ENCODE measurements at regions not wholly inside any gene's neighbourhood (a gene's known extent, or its start where the extent isn't known, plus 50 kb on each side); places are given as distances from the start of the nearest gene placed in this dataset.
"Not testable (repeated sequence)": the region's sequence is repeated elsewhere in the genome, so short reads cannot be mapped to it uniquely, and the experiment has no call there.

DNA sequence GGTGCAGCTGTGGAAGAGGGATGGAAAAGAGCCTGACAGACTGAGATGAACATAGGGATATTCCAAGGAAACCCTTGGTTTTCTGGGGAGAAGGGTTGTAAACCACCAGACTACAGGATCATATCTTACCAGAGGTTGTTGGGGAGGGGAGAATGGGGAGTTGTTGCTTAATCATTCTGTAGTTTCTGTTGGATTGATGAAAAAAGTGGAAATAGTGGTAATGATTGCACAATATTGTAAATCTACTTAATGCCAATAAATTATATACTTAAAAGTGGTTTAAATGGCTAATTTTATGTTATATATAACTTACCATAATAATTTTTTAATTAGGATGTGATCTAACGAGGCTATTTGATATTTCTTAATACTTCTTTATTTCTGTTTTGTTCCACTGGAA is 800.9 kb downstream of the BCL11A start:
- intact Hi-C loops (cut with micrococcal nuclease): no loop called here
- no peak for ATAC-seq
- DNase-seq: no peak

DNA sequence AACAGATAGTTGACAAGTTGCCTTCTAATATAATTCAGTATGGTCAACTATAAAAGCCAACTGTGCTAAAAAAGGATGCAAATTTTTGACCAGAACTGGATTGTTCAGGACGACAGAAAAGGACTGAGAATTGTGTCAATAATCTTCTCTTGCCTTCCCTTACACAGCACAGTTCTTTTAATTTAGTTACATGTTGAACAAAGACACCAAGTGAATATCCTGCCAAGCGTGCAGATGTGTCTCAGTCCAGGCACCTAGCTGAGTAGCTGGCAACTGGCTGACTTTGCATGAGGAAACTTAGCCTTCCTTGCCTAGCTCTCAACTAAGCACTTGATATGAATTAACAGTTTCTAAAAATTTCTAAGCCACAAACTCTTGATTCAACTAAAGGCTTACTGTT is 801.4 kb downstream of the BCL11A start:
- intact Hi-C loops (cut with micrococcal nuclease): no loop called here
- DNase-seq (no peak), ATAC-seq (no peak)

DNA sequence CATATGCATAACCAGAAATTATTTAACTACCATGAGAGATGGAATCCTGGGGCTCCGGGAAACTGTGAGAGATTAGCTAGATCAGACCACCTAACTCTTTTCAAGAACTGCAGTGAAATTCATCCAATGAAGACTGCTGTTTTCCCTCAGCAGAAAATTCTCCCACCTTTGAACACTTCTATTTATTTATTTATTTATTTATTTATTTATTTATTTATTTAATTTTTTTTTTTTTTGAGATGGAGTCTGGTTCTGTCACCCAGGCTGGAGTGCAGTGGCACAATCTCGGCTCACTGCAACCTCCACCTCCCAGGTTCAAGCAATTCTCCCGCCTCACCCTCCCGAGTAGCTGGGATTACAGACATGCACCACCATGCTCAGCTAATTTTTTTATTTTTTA is 802.2 kb downstream of the BCL11A start:
- intact Hi-C loops (cut with micrococcal nuclease); ATAC-seq; DNase-seq: not testable (repeated sequence)

DNA sequence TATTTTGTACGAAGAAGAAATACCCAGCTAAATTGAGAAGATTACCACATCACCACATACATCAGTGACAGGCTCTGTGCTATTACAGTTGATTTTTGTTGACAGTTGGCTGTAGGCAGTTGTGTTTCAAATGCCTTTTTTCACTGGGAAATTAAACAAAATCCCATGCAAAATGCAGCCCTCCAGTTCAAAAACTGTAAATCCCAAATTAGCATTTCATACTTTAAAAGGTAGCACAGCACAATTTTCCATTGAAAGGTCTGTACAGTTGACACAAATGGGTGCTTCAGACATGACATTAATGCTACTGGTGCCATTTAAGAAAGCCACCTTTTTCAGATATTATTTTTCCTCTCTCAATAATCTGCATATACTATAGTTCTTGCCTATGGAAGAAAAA is 807.2 kb downstream of the BCL11A start:
- ATAC-seq (no peak), DNase-seq (no peak)
- intact Hi-C loops (cut with micrococcal nuclease): no loop called here

DNA sequence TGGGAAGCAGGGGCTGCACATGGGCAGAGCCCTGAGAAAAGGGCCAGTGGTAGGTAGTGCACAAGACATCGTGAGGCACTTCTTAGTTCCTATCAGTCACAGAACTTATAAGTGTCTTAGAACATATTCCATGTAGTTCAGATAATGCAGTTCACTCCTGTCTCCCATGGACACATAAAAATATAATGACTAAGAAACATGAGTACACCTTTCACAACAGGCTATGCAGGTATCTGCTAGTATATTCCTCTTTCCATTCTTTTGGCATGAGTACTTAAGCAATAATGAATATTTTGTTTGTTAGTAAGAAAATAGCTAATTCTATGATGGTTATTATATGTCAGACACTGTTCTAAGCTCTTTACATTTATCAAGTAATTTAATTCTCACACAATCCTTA is 808.4 kb downstream of the BCL11A start:
- DNase-seq: no peak
- intact Hi-C loops (cut with micrococcal nuclease): no loop called here
- no peak for ATAC-seq

DNA sequence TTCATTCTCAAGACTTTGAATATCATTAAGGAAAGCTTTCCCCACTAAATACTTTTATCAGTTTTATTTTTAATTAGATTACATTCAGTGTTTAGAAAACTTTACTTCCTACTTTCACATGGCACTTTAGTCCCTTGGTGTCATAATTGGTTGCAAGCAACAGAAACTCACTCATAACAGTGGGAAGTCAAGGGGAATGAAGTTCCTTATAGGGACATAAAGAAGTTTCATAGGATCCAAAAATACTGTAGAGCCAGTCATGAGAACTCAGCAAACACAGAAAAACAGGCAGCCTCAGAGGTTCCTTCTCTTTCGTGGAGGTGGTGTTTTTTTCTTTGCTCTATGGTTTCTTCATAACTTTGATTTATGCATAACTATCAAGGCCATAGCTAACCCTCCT is 809.0 kb downstream of the BCL11A start:
- no peak for DNase-seq
- no peak for ATAC-seq
- intact Hi-C loops (cut with micrococcal nuclease): no loop called here

DNA sequence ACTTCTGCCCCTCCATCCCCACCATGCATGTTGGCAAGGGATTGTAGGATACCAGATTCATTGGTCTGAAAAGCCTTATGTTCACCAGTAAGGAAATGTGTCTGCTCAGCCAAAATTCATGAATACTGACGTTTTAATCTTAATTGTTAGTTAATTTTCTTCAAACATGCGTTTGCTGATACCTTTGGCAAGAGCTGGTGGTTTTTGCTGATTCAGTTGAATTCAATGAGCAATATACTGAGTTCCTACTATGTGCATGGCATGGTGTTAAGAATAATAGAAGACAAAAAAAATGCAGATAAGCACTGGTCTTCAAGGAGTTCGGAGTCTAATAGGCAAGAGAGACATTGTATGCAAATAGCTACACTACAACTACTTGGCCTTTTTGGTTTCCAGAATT is 811.6 kb downstream of the BCL11A start:
- intact Hi-C loops (cut with micrococcal nuclease): no loop called here
- no peak for ATAC-seq
- DNase-seq: no peak

DNA sequence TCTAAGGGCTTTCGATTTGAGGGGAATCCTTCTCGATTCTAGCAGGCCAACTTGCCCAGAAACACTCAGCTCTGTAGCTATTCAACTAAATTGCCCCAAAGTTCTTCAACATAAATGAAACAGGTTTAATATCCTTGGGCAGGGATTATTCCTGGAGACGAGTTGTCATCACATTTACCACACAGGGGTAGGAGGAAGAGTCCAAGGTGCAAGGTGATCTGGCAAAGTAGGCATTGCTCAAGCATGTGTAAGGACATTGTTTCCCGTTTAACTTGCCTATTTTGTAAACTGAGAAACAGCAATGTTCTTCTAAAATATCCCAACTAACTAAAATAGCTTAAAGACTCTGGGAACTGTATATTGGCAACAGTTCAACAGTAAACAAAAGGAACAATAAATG is 814.3 kb downstream of the BCL11A start:
- intact Hi-C loops (cut with micrococcal nuclease): no loop called here
- ATAC-seq (no peak), DNase-seq (no peak)

DNA sequence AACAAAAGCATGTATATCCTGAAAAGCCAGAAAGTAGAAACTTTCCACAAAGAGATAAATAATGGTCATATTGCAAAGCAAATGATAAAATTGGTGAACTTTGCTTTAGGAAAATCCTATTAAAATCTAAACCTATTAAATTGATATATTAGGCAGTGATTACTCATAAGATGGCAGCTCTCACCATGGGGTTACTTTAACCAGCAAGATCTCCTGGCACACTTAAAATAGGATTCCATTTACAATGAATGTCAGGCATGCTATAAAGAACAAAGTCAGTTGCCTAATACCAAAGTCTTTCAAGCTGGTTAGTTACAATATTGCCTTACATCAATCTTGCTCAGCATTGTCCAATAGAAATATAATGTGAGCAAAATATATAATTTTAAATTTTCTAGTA is 816.2 kb downstream of the BCL11A start:
- DNase-seq: no peak
- intact Hi-C loops (cut with micrococcal nuclease): no loop called here
- ATAC-seq: no peak

DNA sequence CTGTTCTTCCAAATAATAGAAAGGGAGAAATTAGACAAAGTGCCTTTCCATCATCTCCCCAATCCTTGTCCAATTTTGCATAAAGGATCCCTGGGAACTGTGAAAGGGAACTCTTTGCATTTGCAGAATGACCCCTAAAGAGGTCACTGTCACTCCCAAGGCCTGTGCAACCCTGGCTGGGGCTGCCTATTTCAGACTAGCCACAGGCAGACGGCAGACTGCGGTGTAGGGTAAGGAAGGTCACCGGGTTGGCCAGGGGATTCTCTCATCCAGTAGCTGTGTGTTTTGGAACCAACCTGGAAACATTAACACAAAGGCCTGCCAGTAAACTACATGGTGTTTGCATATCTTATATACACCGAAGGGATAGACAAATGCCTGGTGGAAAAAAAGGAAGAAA is 818.7 kb downstream of the BCL11A start:
- intact Hi-C loops (cut with micrococcal nuclease): no loop called here
- ATAC-seq: peak; percentile 92
- DNase-seq: peak; percentile 34

DNA sequence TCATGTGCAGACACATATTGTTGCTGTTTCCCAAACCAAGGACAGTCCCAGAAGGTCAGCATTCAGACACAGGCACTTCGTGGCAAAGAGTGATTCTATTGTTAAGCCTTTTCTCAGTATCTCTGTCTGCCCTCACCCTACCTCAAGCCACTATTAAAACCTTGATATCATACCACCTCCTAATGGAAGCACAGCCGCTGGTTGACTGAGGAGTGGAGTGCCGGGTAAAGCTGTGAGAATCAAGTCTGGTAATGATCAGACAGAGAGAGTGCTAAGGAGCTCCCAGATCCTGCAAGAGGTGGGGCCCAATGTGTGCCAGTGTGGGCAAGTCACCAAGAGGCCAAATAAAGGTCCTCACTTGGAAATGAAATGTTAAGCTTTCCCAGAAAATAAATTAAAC is 819.5 kb downstream of the BCL11A start:
- peak; percentile 69 for ATAC-seq

DNA sequence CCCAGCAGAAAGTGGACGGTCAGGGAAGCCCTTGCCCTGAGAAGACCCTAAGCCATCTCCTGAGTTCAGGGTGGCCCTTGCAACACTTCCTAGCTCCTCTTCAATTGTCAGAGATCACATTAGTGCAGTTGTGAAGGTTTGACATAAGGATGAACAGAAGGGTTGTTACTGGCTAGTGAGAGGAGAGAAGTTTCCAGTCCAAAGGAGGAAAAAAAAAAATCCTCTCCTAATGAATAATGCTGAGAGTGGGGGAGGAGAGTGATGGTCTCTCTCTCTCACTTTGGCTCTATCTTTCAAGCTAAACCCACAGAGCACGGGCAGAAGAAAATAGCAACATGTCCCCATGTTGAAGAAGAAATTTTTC is 819.9 kb downstream of the BCL11A start:
- no peak for ATAC-seq
- DNase-seq: no peak
- intact Hi-C loops (cut with micrococcal nuclease): no loop called here

More for the DNA sequence above, 819.5 kb downstream of the BCL11A start:
- intact Hi-C loops (cut with micrococcal nuclease): no loop called here
- DNase-seq: no peak

DNA sequence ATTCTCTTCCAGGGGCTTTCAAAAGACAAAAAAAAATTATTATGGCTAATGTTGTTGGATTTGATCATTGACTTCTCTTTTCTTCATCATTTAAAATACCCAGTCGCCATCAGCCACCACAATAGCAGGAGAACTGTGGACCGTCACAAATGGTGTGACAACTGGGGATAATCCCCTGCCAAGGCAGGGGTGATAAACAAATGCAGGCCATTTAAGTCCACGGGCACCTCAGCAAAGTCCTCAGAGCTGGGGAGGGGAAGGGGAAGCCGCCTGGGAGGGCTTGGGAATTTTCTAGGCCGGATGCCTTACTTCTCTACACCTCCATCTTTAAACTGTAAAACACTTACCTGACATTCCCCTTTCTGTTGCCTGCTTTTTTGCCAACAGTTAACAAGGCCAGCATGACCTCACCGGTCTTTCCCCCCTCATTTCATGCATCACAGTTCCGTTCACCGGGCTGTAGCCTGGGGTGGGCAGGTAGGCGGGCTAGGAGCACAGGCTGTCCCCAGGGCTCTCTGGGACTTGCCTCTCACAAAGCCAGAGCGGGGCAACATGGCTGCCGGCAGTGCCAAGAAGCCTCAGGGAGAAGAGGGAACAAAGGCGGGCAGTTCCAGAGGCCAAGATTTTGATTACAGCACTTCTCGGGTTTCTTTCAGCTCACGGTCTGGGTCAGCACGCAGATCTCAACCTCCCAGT is 820.4 kb downstream of the BCL11A start:
- ATAC-seq (no peak), DNase-seq (peak; percentile 28)
- intact Hi-C loops (cut with micrococcal nuclease): no loop called here

DNA sequence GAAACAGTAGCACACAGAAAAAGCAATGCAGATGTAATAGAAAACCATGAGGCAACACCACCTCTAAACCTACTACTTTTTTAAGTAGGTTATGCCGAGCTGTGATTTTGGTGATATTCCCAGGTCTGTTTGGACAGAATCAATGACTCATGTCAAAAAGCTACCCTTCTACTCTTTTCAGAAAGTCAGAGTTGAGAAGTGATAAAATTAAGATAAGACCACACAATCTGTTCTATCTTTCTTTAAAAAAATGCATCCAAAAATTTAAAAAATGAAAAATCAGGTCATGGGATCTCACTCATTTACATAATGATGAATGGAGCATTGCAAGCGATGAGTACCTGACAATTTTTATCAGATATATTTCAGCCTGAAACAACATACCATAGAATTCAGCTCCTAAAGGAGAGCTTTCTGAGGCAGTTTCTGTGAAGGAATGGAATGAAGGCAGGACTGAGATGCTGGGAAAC is 826.3 kb downstream of the BCL11A start:
- DNase-seq: no peak
- no peak for ATAC-seq
- intact Hi-C loops (cut with micrococcal nuclease): no loop called here

DNA sequence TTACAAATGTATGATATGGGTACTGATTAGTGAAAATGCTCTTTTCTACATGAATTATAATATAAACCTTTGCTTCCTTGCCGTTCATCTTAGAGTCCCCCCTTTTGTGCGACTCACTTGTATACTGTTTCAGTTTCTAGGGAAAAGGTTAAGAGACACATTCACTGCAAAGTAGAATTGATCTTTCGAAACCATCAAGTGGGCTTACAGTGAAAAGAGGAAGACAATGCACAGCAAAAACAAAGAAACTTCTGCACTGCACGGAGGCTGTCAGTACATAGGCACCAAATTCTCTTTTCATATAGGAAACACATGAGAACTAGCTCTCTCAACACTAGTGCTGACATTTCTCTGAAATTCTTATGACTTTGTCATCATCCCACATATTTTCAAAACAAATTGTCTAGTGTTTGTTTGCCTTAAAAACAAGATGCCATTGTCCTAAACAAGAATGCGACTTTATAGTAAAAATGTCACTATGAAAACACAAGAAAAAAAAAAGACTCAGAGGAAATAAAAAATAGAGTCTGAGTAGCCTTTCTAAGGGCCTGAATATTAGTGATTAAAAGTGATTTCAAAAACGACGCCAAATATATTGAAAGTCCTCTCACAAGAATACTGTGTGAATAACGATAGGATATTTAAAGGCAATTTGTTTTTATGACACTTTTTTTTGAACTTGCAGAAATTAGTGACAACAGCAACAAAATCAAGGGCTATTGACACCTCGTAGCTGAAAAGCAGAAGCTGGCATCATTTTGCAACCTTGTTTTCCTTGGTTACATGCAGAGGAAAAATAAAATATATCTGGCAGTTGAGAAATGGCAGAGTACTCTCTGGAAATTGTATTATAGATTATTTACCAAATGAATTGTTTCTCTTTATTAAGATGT is 827.0 kb downstream of the BCL11A start:
- intact Hi-C loops (cut with micrococcal nuclease): no loop called here
- DNase-seq (no peak), ATAC-seq (no peak)

DNA sequence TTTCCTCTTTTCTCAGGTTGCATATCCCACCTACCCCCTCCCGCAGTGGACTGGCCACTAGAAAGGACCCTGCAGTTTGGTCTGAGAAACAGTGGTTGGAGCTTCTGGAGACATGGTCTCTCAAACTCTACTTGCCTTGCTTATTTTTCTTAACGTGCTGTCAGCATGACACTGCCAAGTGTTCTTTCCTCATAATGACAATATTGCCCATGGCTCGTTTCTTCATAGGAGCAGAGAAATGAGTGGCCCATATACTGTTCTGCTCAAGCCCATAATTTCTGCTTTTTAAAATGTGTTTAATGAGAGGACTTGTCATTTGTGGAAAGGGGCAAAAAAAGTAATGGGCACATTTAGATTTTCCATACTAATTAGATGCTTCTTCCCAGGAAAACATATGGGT is 828.7 kb downstream of the BCL11A start:
- ATAC-seq: no peak
- intact Hi-C loops (cut with micrococcal nuclease): no loop called here
- no peak for DNase-seq

DNA sequence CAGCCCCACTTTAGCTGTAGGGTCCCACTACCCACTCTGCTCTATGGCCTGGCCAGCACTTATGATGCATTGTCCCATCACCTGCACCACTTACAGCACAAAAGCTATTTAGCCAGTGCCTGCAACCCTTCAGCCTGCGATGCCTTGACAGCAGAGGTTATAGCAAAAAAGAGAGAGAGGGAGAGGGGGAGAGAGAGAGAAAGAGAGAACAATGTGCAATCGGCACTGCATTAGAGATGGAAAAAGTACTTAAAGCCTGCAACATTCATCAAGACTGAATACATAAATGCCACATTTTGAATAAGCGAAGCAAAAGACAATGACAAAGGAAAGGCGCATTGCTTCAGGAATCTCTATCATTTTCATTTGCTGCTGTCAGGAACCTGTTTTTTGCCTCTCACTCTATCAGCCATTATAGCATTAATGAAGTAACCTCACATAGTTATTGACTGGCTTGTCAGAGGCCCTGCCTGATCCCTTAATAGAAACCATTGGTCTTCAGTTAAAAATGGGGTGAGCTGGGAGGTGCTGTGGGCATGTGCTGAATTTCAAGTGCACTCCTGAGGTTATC is 833.1 kb downstream of the BCL11A start:
- ATAC-seq (no peak), DNase-seq (no peak)
- intact Hi-C loops (cut with micrococcal nuclease): no loop called here

DNA sequence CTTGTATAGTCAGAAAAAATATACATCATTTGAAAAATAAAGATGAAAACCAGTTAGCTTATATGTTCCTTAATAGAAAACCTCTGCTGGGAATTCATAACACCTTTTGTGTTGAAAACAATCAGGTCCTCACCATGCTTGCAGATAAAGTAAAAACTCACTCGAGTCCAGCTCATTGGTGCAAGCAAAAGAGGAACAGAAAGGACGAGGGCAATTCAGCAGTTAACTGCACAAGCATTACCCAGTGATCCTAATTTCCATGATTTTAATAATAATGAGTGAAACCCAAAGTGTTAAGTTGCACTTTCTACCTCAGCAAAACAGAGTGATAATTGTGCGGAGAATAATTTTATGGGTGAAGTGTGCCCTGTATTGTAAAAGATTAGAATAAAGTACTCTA is 839.9 kb downstream of the BCL11A start:
- intact Hi-C loops (cut with micrococcal nuclease): no loop called here
- DNase-seq (no peak), ATAC-seq (no peak)

DNA sequence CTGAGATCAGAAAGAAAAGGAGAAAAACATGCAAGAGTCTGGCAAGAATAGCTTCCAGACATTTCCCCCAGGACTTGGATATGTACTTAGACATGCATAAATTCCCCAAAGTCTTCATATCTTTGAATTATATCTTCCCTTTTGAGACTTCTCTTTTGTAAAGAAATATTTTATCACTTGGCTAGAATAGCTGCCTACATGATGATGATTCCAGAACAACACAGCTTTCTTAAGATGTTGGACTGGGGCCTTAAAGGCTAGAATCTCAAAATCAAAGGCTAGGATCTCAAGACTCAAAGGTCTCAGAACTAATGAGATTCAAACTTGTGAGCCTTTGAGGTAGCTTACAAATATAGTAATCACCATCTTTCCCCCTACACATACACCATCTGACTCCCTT is 842.3 kb downstream of the BCL11A start:
- peak; percentile 39 for ATAC-seq
- intact Hi-C loops (cut with micrococcal nuclease): no loop called here
- no peak for DNase-seq

DNA sequence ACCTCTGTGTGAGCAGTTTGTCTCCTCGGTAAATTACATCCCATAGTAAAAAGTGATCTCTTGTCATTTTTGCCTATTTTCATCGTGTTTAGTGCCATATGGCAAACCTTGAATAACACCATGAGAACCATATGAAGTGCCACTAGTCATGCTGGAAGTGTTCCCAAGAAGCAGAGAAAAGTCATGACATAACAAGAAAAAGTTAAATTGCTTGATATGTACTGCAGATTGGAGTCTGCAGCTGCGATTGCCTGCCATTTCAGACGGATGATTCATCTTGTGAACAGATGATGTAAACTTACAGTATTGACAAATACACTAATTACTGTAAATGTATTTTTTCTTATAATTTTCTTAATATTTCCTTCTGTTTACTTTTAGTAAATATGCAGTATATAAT is 846.7 kb downstream of the BCL11A start:
- DNase-seq: no peak
- no peak for ATAC-seq
- intact Hi-C loops (cut with micrococcal nuclease): no loop called here

DNA sequence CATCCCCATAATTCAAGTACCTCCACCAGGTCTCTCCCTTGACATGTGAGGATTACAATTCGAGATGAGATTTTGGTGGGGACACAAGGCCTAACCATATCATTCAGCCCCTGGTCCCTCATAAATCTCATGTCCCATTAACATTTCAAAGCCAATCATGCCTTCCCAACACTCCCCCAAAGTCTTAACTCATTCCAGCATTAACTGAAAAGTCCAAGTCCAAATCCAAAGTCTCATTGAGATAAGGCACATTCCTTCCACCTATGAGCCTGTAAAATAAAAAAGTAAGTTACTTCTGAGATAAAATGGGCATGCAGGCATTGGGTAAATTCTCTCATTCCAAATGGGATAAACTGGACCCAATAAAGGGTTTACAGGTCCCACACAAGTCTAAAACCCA is 849.7 kb downstream of the BCL11A start:
- DNase-seq (no peak), ATAC-seq (no peak)
- intact Hi-C loops (cut with micrococcal nuclease): no loop called here
